Colonic mucosa (tissue), 4 donors: ENCODE measurements at regions not wholly inside any gene's neighbourhood (a gene's known extent, or its start where the extent isn't known, plus 50 kb on each side); places are given as distances from the start of the nearest gene placed in this dataset.

Experiments
- DNase-seq: peaks from one replicate; pipeline ENCODE4 v3.0.0-alpha.2; 2020
- H3K27ac ChIP-seq: fragments of 200-600 bp; one replicate; pipeline ENCODE4 v1.8.0; 2021
- H3K27me3 ChIP-seq: fragments of 200-600 bp; one replicate; pipeline ENCODE4 v1.8.0; 2021
- H3K36me3 ChIP-seq: fragments of 200-600 bp; one replicate; pipeline ENCODE4 v1.8.0; 2021
- H3K4me1 ChIP-seq: fragments of 200-600 bp; one replicate; pipeline ENCODE4 v1.8.0; 2021; ENCODE audit warnings: mild to moderate bottlenecking
- H3K4me3 ChIP-seq: fragments of 200-600 bp; one replicate; pipeline ENCODE4 v1.8.0; 2021
- H3K9ac ChIP-seq, 2 donors: one replicate each; pipeline ENCODE4 v1.7.0; 2013; ENCODE audit warnings: control low read depth in 2 of 2, low read depth in 2 of 2, low read length in 2 of 2
- H3K9me3 ChIP-seq: fragments of 200-600 bp; one replicate; pipeline ENCODE4 v1.8.0; 2021
- intact Hi-C: fragments of 100-400 bp; cut with DNase I; formaldehyde crosslinking; loops from one replicate; pipeline ENCODE4 v1.14.1; 2022
- TF ChIP-seq, protein P1 (sequence below): fragments of 200-600 bp; IDR thresholded peaks from one replicate; pipeline ENCODE4 v1.8.0; 2022; ENCODE audit warnings: antibody characterized with exemption, mild to moderate bottlenecking
- donor health status: healthy.
- donor health status: DM: no; HTN: no; CAD: no.
- donor health status: DM: no; HTN: no; CAD: no.

DNA sequence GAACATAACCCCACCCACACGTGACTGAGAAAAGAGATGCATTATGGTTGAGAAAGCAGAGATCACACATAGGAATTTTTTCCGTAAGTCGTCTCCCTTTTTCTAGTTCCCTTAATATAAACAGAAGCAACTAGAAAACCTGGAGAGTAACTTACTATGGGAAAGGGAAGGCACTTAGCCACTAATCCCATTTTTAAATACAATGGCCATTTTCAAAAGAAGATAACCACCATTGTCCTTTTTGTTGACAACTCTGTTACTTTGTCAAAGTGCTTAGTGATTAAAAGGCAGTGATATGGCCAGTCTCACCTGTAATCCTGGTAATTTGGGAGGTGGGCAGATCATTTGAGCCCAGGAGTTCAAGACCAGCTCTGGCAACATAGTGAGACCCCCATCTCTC, 184.4 kb upstream of the UMPS start:
- no peak for DNase-seq
- no peaks in the 10 kb centered on the region for H3K27me3 ChIP-seq
- no peaks in the 10 kb centered on the region for H3K4me1 ChIP-seq
- H3K9ac ChIP-seq = no peak overlapping the region
- no peak overlapping the region for H3K27ac ChIP-seq
- intact Hi-C loops = no loop called here
- TF ChIP-seq, protein P1, sequence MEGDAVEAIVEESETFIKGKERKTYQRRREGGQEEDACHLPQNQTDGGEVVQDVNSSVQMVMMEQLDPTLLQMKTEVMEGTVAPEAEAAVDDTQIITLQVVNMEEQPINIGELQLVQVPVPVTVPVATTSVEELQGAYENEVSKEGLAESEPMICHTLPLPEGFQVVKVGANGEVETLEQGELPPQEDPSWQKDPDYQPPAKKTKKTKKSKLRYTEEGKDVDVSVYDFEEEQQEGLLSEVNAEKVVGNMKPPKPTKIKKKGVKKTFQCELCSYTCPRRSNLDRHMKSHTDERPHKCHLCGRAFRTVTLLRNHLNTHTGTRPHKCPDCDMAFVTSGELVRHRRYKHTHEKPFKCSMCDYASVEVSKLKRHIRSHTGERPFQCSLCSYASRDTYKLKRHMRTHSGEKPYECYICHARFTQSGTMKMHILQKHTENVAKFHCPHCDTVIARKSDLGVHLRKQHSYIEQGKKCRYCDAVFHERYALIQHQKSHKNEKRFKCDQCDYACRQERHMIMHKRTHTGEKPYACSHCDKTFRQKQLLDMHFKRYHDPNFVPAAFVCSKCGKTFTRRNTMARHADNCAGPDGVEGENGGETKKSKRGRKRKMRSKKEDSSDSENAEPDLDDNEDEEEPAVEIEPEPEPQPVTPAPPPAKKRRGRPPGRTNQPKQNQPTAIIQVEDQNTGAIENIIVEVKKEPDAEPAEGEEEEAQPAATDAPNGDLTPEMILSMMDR = no peak
- H3K9me3 ChIP-seq = no peaks in the 10 kb centered on the region
- no peak overlapping the region for H3K4me3 ChIP-seq
- H3K36me3 ChIP-seq = no peaks in the 10 kb centered on the region

DNA sequence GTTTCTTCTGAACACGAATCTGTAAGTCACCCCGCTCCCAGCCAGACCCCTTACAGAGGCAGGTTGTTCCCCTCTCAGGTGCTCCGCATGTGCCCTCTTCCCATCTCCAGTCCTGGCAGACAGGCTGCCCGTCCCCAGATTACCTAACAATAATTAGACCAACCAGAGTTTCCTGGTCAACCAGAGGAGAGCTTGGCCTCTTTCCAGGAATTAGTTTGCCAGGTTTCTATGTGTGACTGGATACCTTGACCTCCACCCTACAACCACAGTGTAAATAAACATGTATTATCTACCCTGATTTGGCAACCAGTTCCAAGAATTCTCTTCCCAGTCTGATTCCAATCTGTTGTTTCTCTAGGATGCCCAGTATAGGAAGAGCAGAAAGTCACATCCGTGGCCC, 178.0 kb upstream of the UMPS start:
- Histone ChIP-seq H3K9me3 (no peaks in the 10 kb centered on the region), H3K9ac (no peak overlapping the region), H3K36me3 (no peaks in the 10 kb centered on the region), H3K4me1 (peaks cover 9% of the 10 kb centered on the region), H3K27me3 (no peaks in the 10 kb centered on the region), H3K27ac (no peak overlapping the region), H3K4me3 (no peak overlapping the region)
- peak; percentile 77 for DNase-seq
- intact Hi-C loops = loop anchor here (5.0 kb wide), 1 partner anchor 60 kb away; no protein-coding TSS in a partner anchor
- TF ChIP-seq, protein P1 = no peak

DNA sequence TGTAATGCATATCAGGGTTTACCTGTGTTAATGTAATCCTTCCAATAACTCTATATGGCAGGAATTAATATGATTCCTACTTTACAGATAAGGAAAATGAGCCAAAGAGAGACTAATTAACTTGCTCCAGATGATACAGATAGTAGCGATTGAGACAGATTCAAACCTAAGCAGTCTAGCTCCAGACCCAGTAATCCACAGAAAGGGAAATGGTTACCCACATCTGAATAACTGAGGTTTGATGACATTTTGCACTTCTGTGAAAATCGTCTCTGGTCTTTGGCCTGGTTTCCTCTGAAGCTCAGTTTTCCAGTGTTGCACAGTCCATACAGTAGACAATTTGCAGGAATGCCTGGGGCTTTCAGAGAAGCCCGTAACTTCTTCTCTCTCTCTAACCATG, 177.1 kb upstream of the UMPS start:
- no peak for DNase-seq
- TF ChIP-seq, protein P1 = no peak
- no peak overlapping the region for H3K27ac ChIP-seq
- no peaks in the 10 kb centered on the region for H3K9me3 ChIP-seq
- H3K9ac ChIP-seq = no peak overlapping the region
- no peaks in the 10 kb centered on the region for H3K36me3 ChIP-seq
- no peak overlapping the region for H3K4me3 ChIP-seq
- H3K27me3 ChIP-seq = no peaks in the 10 kb centered on the region
- intact Hi-C loops = loop anchor here (5.0 kb wide), 1 partner anchor 61 kb away; no protein-coding TSS in a partner anchor
- H3K4me1 ChIP-seq = peaks cover 9% of the 10 kb centered on the region

DNA sequence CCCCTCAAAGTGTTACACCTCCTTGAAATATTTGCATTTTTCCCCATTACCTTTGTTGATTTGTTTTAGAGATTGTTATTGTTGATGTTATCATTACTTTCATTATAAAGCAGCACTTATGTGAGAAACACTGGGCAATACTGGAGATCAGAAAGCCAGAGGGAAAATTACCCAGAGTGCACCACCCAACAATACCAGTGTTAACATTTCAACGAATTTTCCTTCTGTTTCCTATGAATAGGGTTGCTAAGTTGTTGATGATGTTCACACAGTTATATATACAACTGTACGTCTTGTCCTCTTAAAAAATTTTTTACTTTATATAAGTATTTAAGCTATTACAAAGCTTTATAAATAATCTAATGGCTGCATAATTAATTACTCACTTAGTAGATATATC, 173.6 kb upstream of the UMPS start:
- H3K9me3 ChIP-seq = no peaks in the 10 kb centered on the region
- H3K9ac ChIP-seq = no peak overlapping the region
- intact Hi-C loops = no loop called here
- DNase-seq = no peak
- no peaks in the 10 kb centered on the region for H3K27me3 ChIP-seq
- peaks cover 10% of the 10 kb centered on the region for H3K4me1 ChIP-seq
- H3K36me3 ChIP-seq = no peaks in the 10 kb centered on the region
- no peak overlapping the region for H3K27ac ChIP-seq
- TF ChIP-seq, protein P1 = no peak
- no peak overlapping the region for H3K4me3 ChIP-seq

DNA sequence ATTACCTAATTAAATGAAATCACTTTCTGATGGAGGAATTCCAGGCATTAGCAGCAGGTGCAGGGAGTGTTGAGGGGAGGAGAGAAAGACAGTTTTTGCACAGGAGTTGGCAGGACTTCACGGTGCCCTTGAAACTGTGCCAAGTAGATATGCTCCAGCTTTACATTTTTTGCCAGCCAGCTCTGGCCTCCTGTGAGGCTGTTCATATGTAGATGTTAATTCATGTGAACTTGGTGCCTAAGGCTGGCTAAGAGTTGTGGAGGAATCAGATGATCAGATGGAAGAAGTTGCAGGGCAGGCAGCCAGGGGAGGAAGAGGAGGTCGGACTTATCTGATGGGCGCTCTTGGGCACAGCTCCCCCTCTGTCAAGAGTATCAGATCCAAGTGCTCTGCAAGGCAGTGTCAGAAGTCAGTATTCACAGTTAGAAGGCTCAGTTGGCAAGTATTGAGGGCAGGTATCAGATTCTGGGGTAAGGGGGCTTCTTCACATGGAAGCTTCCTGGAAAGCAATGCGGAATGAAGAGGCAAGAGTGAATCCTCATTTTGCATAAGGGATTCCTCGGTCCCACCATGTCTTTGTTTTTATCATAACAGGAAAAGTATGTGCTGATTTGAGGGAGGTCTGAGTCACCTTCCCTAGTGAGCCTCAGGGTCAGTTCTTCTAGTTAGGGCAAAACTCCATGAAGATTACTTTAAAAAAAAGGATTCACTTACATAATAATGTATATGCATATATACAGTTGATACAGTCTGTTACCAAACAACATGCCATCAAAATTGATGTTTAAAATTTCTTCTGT, 172.6 kb upstream of the UMPS start:
- TF ChIP-seq, protein P1 = no peak
- Histone ChIP-seq H3K9ac (peak overlapping the region in 1 of 2 donors; percentile 24), H3K9me3 (no peaks in the 10 kb centered on the region), H3K27me3 (no peaks in the 10 kb centered on the region), H3K4me1 (peaks cover 6% of the 10 kb centered on the region), H3K4me3 (no peak overlapping the region), H3K27ac (no peak overlapping the region), H3K36me3 (no peaks in the 10 kb centered on the region)
- intact Hi-C loops = no loop called here
- DNase-seq = peak; percentile 52
